ENCODE measurements at regions not wholly inside any gene's neighbourhood (a gene's known extent, or its start where the extent isn't known, plus 50 kb on each side); places are given as distances from the start of the nearest gene placed in this dataset.

DNA sequence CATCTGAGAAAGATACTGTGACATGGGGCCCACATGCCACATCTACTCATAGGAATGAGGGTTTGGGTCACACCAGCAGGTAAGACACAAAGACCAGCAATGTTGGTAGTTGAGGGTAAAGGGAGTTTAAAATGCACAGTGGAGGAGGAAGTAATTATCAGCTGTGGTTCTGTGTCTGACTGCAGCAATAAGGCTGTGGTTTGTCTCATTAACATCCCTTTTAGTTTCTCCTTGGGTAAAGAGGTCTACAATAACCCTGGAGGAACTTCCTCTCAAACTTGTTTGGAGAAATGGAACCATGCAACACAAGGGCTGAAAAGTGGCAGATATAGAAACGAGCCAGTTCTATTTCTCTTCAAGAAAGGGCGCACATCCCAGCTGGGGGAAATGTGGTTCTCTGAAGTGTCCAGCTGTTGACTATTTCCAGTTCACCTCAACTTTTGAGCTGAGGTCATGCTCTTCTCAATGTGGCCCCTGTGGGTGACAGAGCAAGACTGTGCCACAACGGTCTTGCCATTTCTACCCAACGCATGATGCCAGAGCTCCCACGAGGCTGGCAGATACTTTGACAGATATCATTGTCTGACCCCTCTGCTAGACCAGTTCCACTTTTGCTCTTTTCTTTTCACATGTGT lies 234.3 kb downstream of the SQOR start:
- TF ChIP-seq, protein P1, sequence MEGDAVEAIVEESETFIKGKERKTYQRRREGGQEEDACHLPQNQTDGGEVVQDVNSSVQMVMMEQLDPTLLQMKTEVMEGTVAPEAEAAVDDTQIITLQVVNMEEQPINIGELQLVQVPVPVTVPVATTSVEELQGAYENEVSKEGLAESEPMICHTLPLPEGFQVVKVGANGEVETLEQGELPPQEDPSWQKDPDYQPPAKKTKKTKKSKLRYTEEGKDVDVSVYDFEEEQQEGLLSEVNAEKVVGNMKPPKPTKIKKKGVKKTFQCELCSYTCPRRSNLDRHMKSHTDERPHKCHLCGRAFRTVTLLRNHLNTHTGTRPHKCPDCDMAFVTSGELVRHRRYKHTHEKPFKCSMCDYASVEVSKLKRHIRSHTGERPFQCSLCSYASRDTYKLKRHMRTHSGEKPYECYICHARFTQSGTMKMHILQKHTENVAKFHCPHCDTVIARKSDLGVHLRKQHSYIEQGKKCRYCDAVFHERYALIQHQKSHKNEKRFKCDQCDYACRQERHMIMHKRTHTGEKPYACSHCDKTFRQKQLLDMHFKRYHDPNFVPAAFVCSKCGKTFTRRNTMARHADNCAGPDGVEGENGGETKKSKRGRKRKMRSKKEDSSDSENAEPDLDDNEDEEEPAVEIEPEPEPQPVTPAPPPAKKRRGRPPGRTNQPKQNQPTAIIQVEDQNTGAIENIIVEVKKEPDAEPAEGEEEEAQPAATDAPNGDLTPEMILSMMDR (IDR thresholded peaks at IDR 0.05), result no peak
- TF ChIP-seq POLR2A (IDR thresholded peaks at IDR 0.05), result no peak

Measured in body of pancreas (tissue), 4 donors.